B cell (primary cell): ENCODE measurements at regions not wholly inside any gene's neighbourhood (a gene's known extent, or its start where the extent isn't known, plus 50 kb on each side); places are given as distances from the start of the nearest gene placed in this dataset.

Experiments used
- ATAC-seq: fragments of 200-7000 bp; cut with Tn5 transposase; one replicate; pipeline ENCODE4 v1.10.0; 2021; ENCODE audit warnings: low read depth, mild to moderate bottlenecking, moderate number of reproducible peaks, moderate library complexity
- CTCF ChIA-PET: fragments of 350-600 bp; sonication (Branson Sonifier 250); formaldehyde crosslinking; loops from one replicate; lab custom pipeline; 2021; ENCODE audit warnings: antibody characterized with exemption, inconsistent platforms; lab: Charles Lee
- POLR2A ChIA-PET: fragments of 350-600 bp; sonication (Branson Sonifier 250); formaldehyde crosslinking; loops from one replicate; lab custom pipeline; 2021; ENCODE audit warnings: antibody characterized with exemption; lab: Charles Lee
- DNase-seq: peaks from one replicate; pipeline ENCODE4 v3.0.0; 2013
- H2AFZ ChIP-seq: 2 replicates; pipeline ENCODE4 v1.6.1; 2012; ENCODE audit warnings: mild to moderate bottlenecking, low read depth, low read length; ENCODE audit not compliant: insufficient read depth, poor library complexity, severe bottlenecking
- H3K27ac ChIP-seq, 2 donors: 1 replicate in 1 of 2; 2 replicates in 1 of 2; pipeline ENCODE4 v1.5.1; 2012 to 2013; ENCODE audit warnings: low read length in 2 of 2, mild to moderate bottlenecking in 2 of 2, moderate library complexity in 1 of 2
- H3K27me3 ChIP-seq, 4 experiments: fragments of 200-600 bp in 1 of 4; sonication (generic) in 1 of 4; replicated peaks in 1 of 4; 1 replicate in 2 of 4; 2 replicates in 2 of 4; pipeline versions ENCODE4 v1.6.1 to v1.7.0; 2013 to 2016; ENCODE audit warnings: low read length in 3 of 4, mild to moderate bottlenecking in 2 of 4, mixed read lengths in 1 of 4, moderate library complexity in 1 of 4; ENCODE audit not compliant: insufficient read depth in 4 of 4, control insufficient read depth in 3 of 4; ENCODE audit errors: control extremely low read depth in 1 of 4
- H3K36me3 ChIP-seq, 2 experiments: replicated peaks in 1 of 2; 1 replicate in 1 of 2; 2 replicates in 1 of 2; pipeline versions ENCODE4 v1.6.1 to v1.7.1; 2013; ENCODE audit warnings: low read length in 1 of 2; ENCODE audit not compliant: insufficient read depth in 2 of 2, control insufficient read depth in 1 of 2; ENCODE audit errors: control extremely low read depth in 1 of 2, extremely low read depth in 1 of 2
- H3K4me1 ChIP-seq, 2 donors: fragments of 200-600 bp in 1 of 2; sonication (generic) in 1 of 2; 1 replicate in 1 of 2; 2 replicates in 1 of 2; pipeline versions ENCODE4 v1.5.1 to v1.6.1; 2013 to 2017; ENCODE audit warnings: low read length in 2 of 2; ENCODE audit not compliant: control insufficient read depth in 2 of 2, insufficient read depth in 2 of 2
- H3K4me2 ChIP-seq: replicated peaks from 2 replicates; pipeline ENCODE3; 2012; ENCODE audit warnings: mild to moderate bottlenecking, low read depth, low read length; ENCODE audit not compliant: poor library complexity, severe bottlenecking
- H3K4me3 ChIP-seq, 5 experiments: fragments of 200-600 bp in 1 of 5; sonication (generic) in 1 of 5; 1 replicate in 3 of 5; 2 replicates in 2 of 5; pipeline versions ENCODE4 v1.5.1 to v1.7.0; 2011 to 2016; ENCODE audit warnings: low read length in 4 of 5, mild to moderate bottlenecking in 4 of 5, low read depth in 2 of 5, control low read depth in 1 of 5, moderate library complexity in 1 of 5; ENCODE audit not compliant: insufficient read depth in 1 of 5; ENCODE audit errors: control extremely low read depth in 1 of 5, extremely low read depth in 1 of 5
- H3K79me2 ChIP-seq: fragments of 200-600 bp; sonication (generic); one replicate; pipeline ENCODE4 v1.6.0; 2016; ENCODE audit warnings: low read length; ENCODE audit not compliant: control insufficient read depth, insufficient read depth
- H3K9ac ChIP-seq: fragments of 200-600 bp; sonication (generic); 2 replicates; pipeline ENCODE4 v1.6.1; 2017; ENCODE audit warnings: mild to moderate bottlenecking, low read length, moderate library complexity
- H3K9me3 ChIP-seq, 3 donors: one replicate each; pipeline versions ENCODE4 v1.6.1 to v1.7.1; 2013; ENCODE audit warnings: low read length in 2 of 3; ENCODE audit not compliant: control insufficient read depth in 2 of 3, insufficient read depth in 1 of 3; ENCODE audit errors: control extremely low read depth in 1 of 3
- H4K20me1 ChIP-seq: 2 replicates; pipeline ENCODE4 v1.6.0; 2012; ENCODE audit warnings: mild to moderate bottlenecking, low read length; ENCODE audit not compliant: insufficient read depth, control insufficient read depth, poor library complexity, severe bottlenecking
- H3K27ac Mint-ChIP-seq: one replicate; pipeline ENCODE4 v1.8.0; 2021; ENCODE audit warnings: mixed read lengths
- H3K27me3 Mint-ChIP-seq: one replicate; pipeline ENCODE4 v1.8.0; 2021; ENCODE audit warnings: mixed read lengths
- H3K4me1 Mint-ChIP-seq: one replicate; pipeline ENCODE4 v1.8.0; 2021; ENCODE audit warnings: mixed read lengths
- H3K4me3 Mint-ChIP-seq: one replicate; pipeline ENCODE4 v1.8.0; 2021; ENCODE audit warnings: mixed read lengths
- H3K9me3 Mint-ChIP-seq: one replicate; pipeline ENCODE4 v1.8.0; 2022; ENCODE audit warnings: mixed read lengths; ENCODE audit not compliant: insufficient read depth
- CTCF ChIP-seq: fragments of 200-600 bp; IDR thresholded peaks from one replicate; pipeline ENCODE4 v1.8.0; 2022; ENCODE audit warnings: antibody characterized with exemption, mild to moderate bottlenecking
- EZH2 ChIP-seq: IDR thresholded peaks from 2 replicates; pipeline ENCODE4 v1.6.1; 2012; ENCODE audit warnings: borderline replicate concordance, low read depth, mild to moderate bottlenecking, moderate library complexity, low read length; ENCODE audit not compliant: insufficient read depth, poor library complexity, severe bottlenecking
- WGBS: methylation state at CpG from one replicate; pipeline ENCODE4 v1.1.5; 2013; ENCODE audit warnings: missing lambda C conversion rate; ENCODE audit not compliant: insufficient coverage; 5-methylcytosine and 5-hydroxymethylcytosine counted together
- intact Hi-C: fragments of 100-400 bp; cut with micrococcal nuclease; formaldehyde crosslinking; loops from one replicate; pipeline ENCODE4 v1.10.0; 2022

- Mint-ChIP-seq H3K4me1 (no peaks in the 10 kb centered on the region), H3K27ac (no peak overlapping the region), H3K27me3 (peaks cover 25% of the 10 kb centered on the region), H3K9me3 (peaks cover 12% of the 10 kb centered on the region), H3K4me3 (no peak overlapping the region)
- Histone ChIP-seq H4K20me1 (no peaks in the 10 kb centered on the region), H3K4me3 (no peak overlapping the region), H3K9ac (no peak overlapping the region), H2AFZ (no peak overlapping the region), H3K4me1 (no peaks in the 10 kb centered on the region), H3K9me3 (peaks cover 0 to 15% (median 12%) of the 10 kb centered on the region in 3 donors), H3K27ac (no peak overlapping the region), H3K4me2 (no peak overlapping the region), H3K79me2 (no peaks in the 10 kb centered on the region), H3K36me3 (no peaks in the 10 kb centered on the region), H3K27me3 (peaks cover 0 to 5% (median 0%) of the 10 kb centered on the region in 4 experiments)
- ATAC-seq (no peak), DNase-seq (no peak)
- TF ChIP-seq EZH2 (no peak), CTCF (no peak)
- no CpG with 5 or more reads among the region's 1 CpG for WGBS
- ChIA-PET CTCF (no interaction called here), POLR2A (no interaction called here)
- intact Hi-C loops = no loop called here
These were observed 173.3 kb upstream of the CLINT1 start for GRCh38 chr5:158032246-158032645.

- Histone ChIP-seq H3K9ac (no peak overlapping the region), H3K4me2 (no peak overlapping the region), H3K36me3 (no peaks in the 10 kb centered on the region), H3K27ac (no peak overlapping the region), H4K20me1 (no peaks in the 10 kb centered on the region), H3K9me3 (no peaks in the 10 kb centered on the region), H2AFZ (no peak overlapping the region), H3K27me3 (peaks cover 0 to under 1% (median 0%) of the 10 kb centered on the region in 4 experiments), H3K79me2 (no peaks in the 10 kb centered on the region), H3K4me3 (no peak overlapping the region), H3K4me1 (no peaks in the 10 kb centered on the region)
- ChIA-PET CTCF (interaction anchor here (1.2 kb wide), 1 partner anchor 47 kb away, joined by 4 read pairs; no protein-coding TSS in a partner anchor), POLR2A (no interaction called here)
- Mint-ChIP-seq H3K4me3 (no peak overlapping the region), H3K27ac (no peak overlapping the region), H3K4me1 (no peaks in the 10 kb centered on the region), H3K9me3 (no peaks in the 10 kb centered on the region), H3K27me3 (peaks cover 39% of the 10 kb centered on the region)
- no CpG with 5 or more reads among the region's 5 CpGs for WGBS
- ATAC-seq = no peak
- no peak for DNase-seq
- TF ChIP-seq CTCF (no peak), EZH2 (no peak)
- intact Hi-C loops = no loop called here
These were observed 169.1 kb upstream of the CLINT1 start for GRCh38 chr5:158027806-158028775.
